ENCODE measurements at regions not wholly inside any gene's neighbourhood (a gene's known extent, or its start where the extent isn't known, plus 50 kb on each side); places are given as distances from the start of the nearest gene placed in this dataset.

- no peak for DNase-seq
Measured at GRCh38 chrX:51437521-51437920, 58.9 kb downstream of the NUDT11 start.

- DNase-seq = no peak
Measured at GRCh38 chrX:51435101-51435500, 61.3 kb downstream of the NUDT11 start.

- DNase-seq = no peak
Measured at GRCh38 chrX:51421972-51422597, 74.3 kb downstream of the NUDT11 start.

GRCh38 chrX:51420610-51421009 is 75.8 kb downstream of the NUDT11 start:
- peak; percentile 33 for DNase-seq

GRCh38 chrX:51408462-51408861 is 75.8 kb downstream of the NUDT10 start:
- DNase-seq = no peak

GRCh38 chrX:51407520-51408409 is 75.1 kb downstream of the NUDT10 start:
- DNase-seq = no peak

- DNase-seq = no peak
Measured at GRCh38 chrX:51406688-51407519, 74.3 kb downstream of the NUDT10 start.

GRCh38 chrX:51404445-51404844 is 71.8 kb downstream of the NUDT10 start:
- no peak for DNase-seq

GRCh38 chrX:51395810-51396728 is 63.4 kb downstream of the NUDT10 start:
- DNase-seq = peak; percentile 29

- no peak for DNase-seq
Measured at GRCh38 chrX:51395480-51395809, 62.8 kb downstream of the NUDT10 start.
